Liver (tissue), 8 donors: ENCODE measurements at regions not wholly inside any gene's neighbourhood (a gene's known extent, or its start where the extent isn't known, plus 50 kb on each side); places are given as distances from the start of the nearest gene placed in this dataset.

ENCODE experiments used
- DNase-seq: peaks from one replicate; pipeline ENCODE4 v3.0.0-alpha.2; 2017; ENCODE audit warnings: low spot score
- H3K27ac ChIP-seq, 2 donors: one replicate each; pipeline ENCODE4 v1.7.0; 2013; ENCODE audit warnings: inconsistent platforms in 2 of 2, low read length in 2 of 2, control low read depth in 1 of 2, low read depth in 1 of 2, mild to moderate bottlenecking in 1 of 2
- H3K27me3 ChIP-seq, 4 donors: one replicate each; pipeline versions ENCODE4 v1.6.1 to v1.7.0; 2013; ENCODE audit warnings: low read length in 3 of 4, inconsistent platforms in 1 of 4, mild to moderate bottlenecking in 1 of 4, moderate library complexity in 1 of 4; ENCODE audit not compliant: control insufficient read depth in 4 of 4, insufficient read depth in 4 of 4
- H3K36me3 ChIP-seq, 4 donors: one replicate each; pipeline versions ENCODE4 v1.6.1 to v1.7.0; 2013; ENCODE audit warnings: low read length in 3 of 4, mild to moderate bottlenecking in 3 of 4, low read depth in 1 of 4, moderate library complexity in 1 of 4; ENCODE audit not compliant: control insufficient read depth in 4 of 4, insufficient read depth in 3 of 4
- H3K4me1 ChIP-seq, 4 donors: one replicate each; pipeline versions ENCODE4 v1.6.1 to v1.7.0; 2013; ENCODE audit warnings: low read length in 3 of 4, mild to moderate bottlenecking in 3 of 4, moderate library complexity in 1 of 4; ENCODE audit not compliant: control insufficient read depth in 4 of 4, insufficient read depth in 4 of 4
- H3K4me3 ChIP-seq, 3 donors: one replicate each; pipeline versions ENCODE4 v1.6.1 to v1.7.0; 2013; ENCODE audit warnings: low read length in 3 of 3, control low read depth in 1 of 3, low read depth in 1 of 3, mild to moderate bottlenecking in 1 of 3
- H3K9ac ChIP-seq, 2 donors: one replicate each; pipeline ENCODE4 v1.7.0; 2013; ENCODE audit warnings: low read length in 2 of 2, mild to moderate bottlenecking in 2 of 2, moderate library complexity in 2 of 2, control low read depth in 1 of 2, low read depth in 1 of 2
- H3K9me3 ChIP-seq, 4 donors: one replicate each; pipeline versions ENCODE4 v1.6.1 to v1.7.0; 2013; ENCODE audit warnings: low read length in 3 of 4; ENCODE audit not compliant: control insufficient read depth in 4 of 4
- EGR1 ChIP-seq, 2 donors: IDR thresholded peaks; 2 replicates each; pipeline ENCODE4 v1.6.1; 2016 to 2018; ENCODE audit warnings: antibody characterized with exemption in 2 of 2, low read depth in 2 of 2
- FOXA1 ChIP-seq: IDR thresholded peaks from 2 replicates; pipeline ENCODE4 v1.6.1; 2016; ENCODE audit warnings: antibody characterized with exemption
- FOXA2 ChIP-seq: IDR thresholded peaks from 2 replicates; pipeline ENCODE4 v1.6.1; 2016; ENCODE audit warnings: antibody characterized with exemption
- GABPA ChIP-seq, 2 donors: IDR thresholded peaks in 1 of 2; conservative IDR thresholded peaks in 1 of 2; 2 replicates each; pipeline ENCODE4 v1.6.1; 2016; ENCODE audit warnings: antibody characterized with exemption in 2 of 2, mild to moderate bottlenecking in 1 of 2, moderate library complexity in 1 of 2
- HNF4A ChIP-seq, 2 donors: conservative IDR thresholded peaks; 2 replicates each; pipeline ENCODE4 v1.6.1; 2016; ENCODE audit warnings: antibody characterized with exemption in 2 of 2, mild to moderate bottlenecking in 2 of 2
- HNF4G ChIP-seq: IDR thresholded peaks from 2 replicates; pipeline ENCODE4 v1.6.1; 2016; ENCODE audit warnings: antibody characterized with exemption
- JUND ChIP-seq, 2 donors: IDR thresholded peaks; 2 replicates each; pipeline ENCODE4 v1.6.1; 2016; ENCODE audit warnings: antibody characterized with exemption in 2 of 2
- NR2F2 ChIP-seq: IDR thresholded peaks from 2 replicates; pipeline ENCODE4 v1.6.1; 2016; ENCODE audit warnings: antibody characterized with exemption
- RAD21 ChIP-seq, 2 donors: IDR thresholded peaks; 2 replicates each; pipeline ENCODE4 v1.6.1; 2016; ENCODE audit warnings: antibody characterized with exemption in 2 of 2, mild to moderate bottlenecking in 2 of 2
- RXRA ChIP-seq, 2 donors: IDR thresholded peaks; 2 replicates each; pipeline ENCODE4 v1.6.1; 2017 to 2018; ENCODE audit warnings: antibody characterized with exemption in 2 of 2, mild to moderate bottlenecking in 1 of 2
- SP1 ChIP-seq: IDR thresholded peaks from 2 replicates; pipeline ENCODE4 v1.6.1; 2018; ENCODE audit warnings: antibody characterized with exemption, mild to moderate bottlenecking
- TAF1 ChIP-seq: conservative IDR thresholded peaks from 2 replicates; pipeline ENCODE4 v1.6.1; 2016; ENCODE audit warnings: antibody characterized with exemption, mild to moderate bottlenecking
- YY1 ChIP-seq: IDR thresholded peaks from 2 replicates; pipeline ENCODE4 v1.6.1; 2016; ENCODE audit warnings: antibody characterized with exemption, mild to moderate bottlenecking
- WGBS: extraction: QIAGEN DNeasy Blood & Tissue Kit; methylation state at CpG from one replicate; pipeline ENCODE4 v1.1.7; 2013; 5-methylcytosine and 5-hydroxymethylcytosine counted together
- TF ChIP-seq, protein P1 (sequence below): IDR thresholded peaks from 2 replicates; pipeline ENCODE4 v1.6.1; 2016; ENCODE audit warnings: antibody characterized with exemption, mild to moderate bottlenecking
- TF ChIP-seq, protein P2 (sequence below): fragments of 150-350 bp; IDR thresholded peaks from 2 replicates; pipeline ENCODE4 v1.5.1; 2017; ENCODE audit warnings: improper control_type of control experiment, low read depth, low read length; ENCODE audit not compliant: missing input control
- TF ChIP-seq, protein P3 (sequence below): IDR thresholded peaks from 2 replicates; pipeline ENCODE4 v1.6.1; 2016; ENCODE audit warnings: antibody characterized with exemption
- TF ChIP-seq, protein P4 (sequence below): IDR thresholded peaks from 2 replicates; pipeline ENCODE4 v1.6.1; 2016; ENCODE audit warnings: antibody characterized with exemption
- TF ChIP-seq, protein P5 (sequence below): IDR thresholded peaks from 2 replicates; pipeline ENCODE4 v1.6.1; 2016; ENCODE audit warnings: antibody characterized with exemption
- donor health status: healthy.
- donor health status: healthy.
- donor health status: healthy.
- donor health status: healthy.
- donor health status: healthy.

- 40% methylated on average over 1 of the region's 1 CpG for WGBS
- TF ChIP-seq TAF1 (no peak), YY1 (no peak), RAD21 (IDR thresholded peaks at IDR 0.05) (no peak), NR2F2 (no peak), SP1 (no peak)
- TF ChIP-seq, protein P1, sequence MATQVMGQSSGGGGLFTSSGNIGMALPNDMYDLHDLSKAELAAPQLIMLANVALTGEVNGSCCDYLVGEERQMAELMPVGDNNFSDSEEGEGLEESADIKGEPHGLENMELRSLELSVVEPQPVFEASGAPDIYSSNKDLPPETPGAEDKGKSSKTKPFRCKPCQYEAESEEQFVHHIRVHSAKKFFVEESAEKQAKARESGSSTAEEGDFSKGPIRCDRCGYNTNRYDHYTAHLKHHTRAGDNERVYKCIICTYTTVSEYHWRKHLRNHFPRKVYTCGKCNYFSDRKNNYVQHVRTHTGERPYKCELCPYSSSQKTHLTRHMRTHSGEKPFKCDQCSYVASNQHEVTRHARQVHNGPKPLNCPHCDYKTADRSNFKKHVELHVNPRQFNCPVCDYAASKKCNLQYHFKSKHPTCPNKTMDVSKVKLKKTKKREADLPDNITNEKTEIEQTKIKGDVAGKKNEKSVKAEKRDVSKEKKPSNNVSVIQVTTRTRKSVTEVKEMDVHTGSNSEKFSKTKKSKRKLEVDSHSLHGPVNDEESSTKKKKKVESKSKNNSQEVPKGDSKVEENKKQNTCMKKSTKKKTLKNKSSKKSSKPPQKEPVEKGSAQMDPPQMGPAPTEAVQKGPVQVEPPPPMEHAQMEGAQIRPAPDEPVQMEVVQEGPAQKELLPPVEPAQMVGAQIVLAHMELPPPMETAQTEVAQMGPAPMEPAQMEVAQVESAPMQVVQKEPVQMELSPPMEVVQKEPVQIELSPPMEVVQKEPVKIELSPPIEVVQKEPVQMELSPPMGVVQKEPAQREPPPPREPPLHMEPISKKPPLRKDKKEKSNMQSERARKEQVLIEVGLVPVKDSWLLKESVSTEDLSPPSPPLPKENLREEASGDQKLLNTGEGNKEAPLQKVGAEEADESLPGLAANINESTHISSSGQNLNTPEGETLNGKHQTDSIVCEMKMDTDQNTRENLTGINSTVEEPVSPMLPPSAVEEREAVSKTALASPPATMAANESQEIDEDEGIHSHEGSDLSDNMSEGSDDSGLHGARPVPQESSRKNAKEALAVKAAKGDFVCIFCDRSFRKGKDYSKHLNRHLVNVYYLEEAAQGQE = no peak
- TF ChIP-seq, protein P2, sequence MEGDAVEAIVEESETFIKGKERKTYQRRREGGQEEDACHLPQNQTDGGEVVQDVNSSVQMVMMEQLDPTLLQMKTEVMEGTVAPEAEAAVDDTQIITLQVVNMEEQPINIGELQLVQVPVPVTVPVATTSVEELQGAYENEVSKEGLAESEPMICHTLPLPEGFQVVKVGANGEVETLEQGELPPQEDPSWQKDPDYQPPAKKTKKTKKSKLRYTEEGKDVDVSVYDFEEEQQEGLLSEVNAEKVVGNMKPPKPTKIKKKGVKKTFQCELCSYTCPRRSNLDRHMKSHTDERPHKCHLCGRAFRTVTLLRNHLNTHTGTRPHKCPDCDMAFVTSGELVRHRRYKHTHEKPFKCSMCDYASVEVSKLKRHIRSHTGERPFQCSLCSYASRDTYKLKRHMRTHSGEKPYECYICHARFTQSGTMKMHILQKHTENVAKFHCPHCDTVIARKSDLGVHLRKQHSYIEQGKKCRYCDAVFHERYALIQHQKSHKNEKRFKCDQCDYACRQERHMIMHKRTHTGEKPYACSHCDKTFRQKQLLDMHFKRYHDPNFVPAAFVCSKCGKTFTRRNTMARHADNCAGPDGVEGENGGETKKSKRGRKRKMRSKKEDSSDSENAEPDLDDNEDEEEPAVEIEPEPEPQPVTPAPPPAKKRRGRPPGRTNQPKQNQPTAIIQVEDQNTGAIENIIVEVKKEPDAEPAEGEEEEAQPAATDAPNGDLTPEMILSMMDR = no peak
Measured at GRCh38 chr2:194223218-194223617, 1433.8 kb upstream of the SLC39A10 start.

GRCh38 chr2:194214192-194214591, 1442.8 kb upstream of the SLC39A10 start:
- H3K9ac ChIP-seq = no peak overlapping the region
- H3K4me1 ChIP-seq = no peaks in the 10 kb centered on the region
- H3K9me3 ChIP-seq = no peaks in the 10 kb centered on the region
- H3K27me3 ChIP-seq = no peaks in the 10 kb centered on the region
- TF ChIP-seq YY1 (no peak), HNF4A (conservative IDR thresholded peaks at IDR 0.05) (no peak), EGR1 (IDR thresholded peaks at IDR 0.05; ENCODE audit: low read depth in 2 of 2) (no peak), SP1 (no peak), JUND (IDR thresholded peaks at IDR 0.05) (no peak), FOXA1 (no peak), TAF1 (no peak), HNF4G (no peak), GABPA (IDR thresholded peaks at IDR 0.05 in 1 of 2, conservative IDR thresholded peaks at IDR 0.05 in 1 of 2) (no peak), FOXA2 (no peak), RXRA (IDR thresholded peaks at IDR 0.05) (no peak), NR2F2 (no peak), RAD21 (IDR thresholded peaks at IDR 0.05) (no peak)
- TF ChIP-seq, protein P2 = no peak
- TF ChIP-seq, protein P1 = no peak
- TF ChIP-seq, protein P3, sequence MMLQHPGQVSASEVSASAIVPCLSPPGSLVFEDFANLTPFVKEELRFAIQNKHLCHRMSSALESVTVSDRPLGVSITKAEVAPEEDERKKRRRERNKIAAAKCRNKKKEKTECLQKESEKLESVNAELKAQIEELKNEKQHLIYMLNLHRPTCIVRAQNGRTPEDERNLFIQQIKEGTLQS = no peak
- TF ChIP-seq, protein P4, sequence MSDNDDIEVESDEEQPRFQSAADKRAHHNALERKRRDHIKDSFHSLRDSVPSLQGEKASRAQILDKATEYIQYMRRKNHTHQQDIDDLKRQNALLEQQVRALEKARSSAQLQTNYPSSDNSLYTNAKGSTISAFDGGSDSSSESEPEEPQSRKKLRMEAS = no peak
- TF ChIP-seq, protein P5, sequence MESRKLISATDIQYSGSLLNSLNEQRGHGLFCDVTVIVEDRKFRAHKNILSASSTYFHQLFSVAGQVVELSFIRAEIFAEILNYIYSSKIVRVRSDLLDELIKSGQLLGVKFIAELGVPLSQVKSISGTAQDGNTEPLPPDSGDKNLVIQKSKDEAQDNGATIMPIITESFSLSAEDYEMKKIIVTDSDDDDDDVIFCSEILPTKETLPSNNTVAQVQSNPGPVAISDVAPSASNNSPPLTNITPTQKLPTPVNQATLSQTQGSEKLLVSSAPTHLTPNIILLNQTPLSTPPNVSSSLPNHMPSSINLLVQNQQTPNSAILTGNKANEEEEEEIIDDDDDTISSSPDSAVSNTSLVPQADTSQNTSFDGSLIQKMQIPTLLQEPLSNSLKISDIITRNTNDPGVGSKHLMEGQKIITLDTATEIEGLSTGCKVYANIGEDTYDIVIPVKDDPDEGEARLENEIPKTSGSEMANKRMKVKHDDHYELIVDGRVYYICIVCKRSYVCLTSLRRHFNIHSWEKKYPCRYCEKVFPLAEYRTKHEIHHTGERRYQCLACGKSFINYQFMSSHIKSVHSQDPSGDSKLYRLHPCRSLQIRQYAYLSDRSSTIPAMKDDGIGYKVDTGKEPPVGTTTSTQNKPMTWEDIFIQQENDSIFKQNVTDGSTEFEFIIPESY = no peak
- H3K27ac ChIP-seq = no peak overlapping the region
- H3K4me3 ChIP-seq = no peak overlapping the region
- H3K36me3 ChIP-seq = no peaks in the 10 kb centered on the region
- DNase-seq = no peak

More at GRCh38 chr2:194223218-194223617, 1433.8 kb upstream of the SLC39A10 start:
- H3K9me3 ChIP-seq = no peaks in the 10 kb centered on the region
- H3K4me3 ChIP-seq = no peak overlapping the region
- no peak for DNase-seq
- H3K4me1 ChIP-seq = no peaks in the 10 kb centered on the region
- no peaks in the 10 kb centered on the region for H3K27me3 ChIP-seq
- no peak overlapping the region for H3K9ac ChIP-seq
- H3K36me3 ChIP-seq = no peaks in the 10 kb centered on the region
- H3K27ac ChIP-seq = no peak overlapping the region
